C4-2B (cell line): ENCODE measurements at regions not wholly inside any gene's neighbourhood (a gene's known extent, or its start where the extent isn't known, plus 50 kb on each side); places are given as distances from the start of the nearest gene placed in this dataset.
"Not testable (repeated sequence)": the region's sequence is repeated elsewhere in the genome, so short reads cannot be mapped to it uniquely, and the experiment has no call there.

Source experiments
- H3K27ac ChIP-seq: fragments of 450-650 bp; 2 replicates; pipeline ENCODE4 v1.5.1; 2017
- ZFX ChIP-seq: fragments of 450-650 bp; IDR thresholded peaks from 2 replicates; pipeline ENCODE4 v1.6.1; 2017
- TF ChIP-seq, protein P1 (sequence below): fragments of 450-650 bp; conservative IDR thresholded peaks from 2 replicates; pipeline ENCODE4 v1.5.1; 2017; ENCODE audit warnings: mild to moderate bottlenecking

- TF ChIP-seq, protein P1, sequence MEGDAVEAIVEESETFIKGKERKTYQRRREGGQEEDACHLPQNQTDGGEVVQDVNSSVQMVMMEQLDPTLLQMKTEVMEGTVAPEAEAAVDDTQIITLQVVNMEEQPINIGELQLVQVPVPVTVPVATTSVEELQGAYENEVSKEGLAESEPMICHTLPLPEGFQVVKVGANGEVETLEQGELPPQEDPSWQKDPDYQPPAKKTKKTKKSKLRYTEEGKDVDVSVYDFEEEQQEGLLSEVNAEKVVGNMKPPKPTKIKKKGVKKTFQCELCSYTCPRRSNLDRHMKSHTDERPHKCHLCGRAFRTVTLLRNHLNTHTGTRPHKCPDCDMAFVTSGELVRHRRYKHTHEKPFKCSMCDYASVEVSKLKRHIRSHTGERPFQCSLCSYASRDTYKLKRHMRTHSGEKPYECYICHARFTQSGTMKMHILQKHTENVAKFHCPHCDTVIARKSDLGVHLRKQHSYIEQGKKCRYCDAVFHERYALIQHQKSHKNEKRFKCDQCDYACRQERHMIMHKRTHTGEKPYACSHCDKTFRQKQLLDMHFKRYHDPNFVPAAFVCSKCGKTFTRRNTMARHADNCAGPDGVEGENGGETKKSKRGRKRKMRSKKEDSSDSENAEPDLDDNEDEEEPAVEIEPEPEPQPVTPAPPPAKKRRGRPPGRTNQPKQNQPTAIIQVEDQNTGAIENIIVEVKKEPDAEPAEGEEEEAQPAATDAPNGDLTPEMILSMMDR = no peak
- no peak for TF ChIP-seq ZFX
These were observed 838.5 kb downstream of the DIPK2A start for GRCh38 chr3:144810160-144810559.

DNA sequence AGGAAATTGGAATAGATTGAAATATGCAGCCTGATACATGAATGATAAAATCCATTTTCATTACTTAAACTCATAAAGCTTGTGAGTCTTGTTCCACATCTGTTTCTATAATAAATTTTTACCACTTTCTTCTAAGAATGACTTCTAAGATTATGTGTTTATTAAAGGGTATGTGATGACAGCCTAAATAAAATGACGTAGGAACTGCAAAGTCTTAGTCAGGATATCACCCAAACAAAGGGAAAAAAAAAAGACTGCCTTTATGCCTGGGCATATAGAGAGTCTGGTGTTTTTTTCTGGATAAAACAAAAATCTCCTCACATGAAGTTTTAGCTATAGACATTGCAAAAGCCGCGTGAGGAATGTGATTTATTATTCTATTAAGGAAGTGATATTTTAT lies 844.0 kb downstream of the DIPK2A start:
- H3K27ac ChIP-seq = no peak overlapping the region
- TF ChIP-seq, protein P1 = no peak
- TF ChIP-seq ZFX = no peak

More at GRCh38 chr3:144810160-144810559, 838.5 kb downstream of the DIPK2A start:
- no peak overlapping the region for H3K27ac ChIP-seq

- no peak overlapping the region for H3K27ac ChIP-seq
- TF ChIP-seq, protein P1 = no peak
- no peak for TF ChIP-seq ZFX
These were observed 844.7 kb downstream of the DIPK2A start for GRCh38 chr3:144816323-144816722.

- TF ChIP-seq, protein P1 = no peak
- no peak for TF ChIP-seq ZFX
- H3K27ac ChIP-seq = no peak overlapping the region
These were observed 847.4 kb downstream of the DIPK2A start for GRCh38 chr3:144818973-144819372.

DNA sequence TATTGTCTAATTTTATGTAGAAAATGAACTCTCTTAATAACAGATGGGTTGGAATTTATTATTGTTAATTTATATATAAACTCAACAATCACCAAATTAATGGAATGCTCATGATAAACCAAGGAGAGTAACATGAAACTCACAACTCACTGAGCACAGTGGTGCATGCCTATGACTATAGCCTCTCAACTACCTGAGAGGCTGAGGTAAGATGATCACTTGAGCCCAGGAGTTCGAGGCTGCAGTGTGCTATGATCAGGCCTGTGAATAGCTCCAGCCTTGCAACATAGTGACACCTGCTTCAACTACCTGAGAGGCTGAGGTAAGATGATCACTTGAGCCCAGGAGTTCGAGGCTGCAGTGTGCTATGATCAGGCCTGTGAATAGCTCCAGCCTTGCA lies 848.6 kb downstream of the DIPK2A start:
- H3K27ac ChIP-seq = not testable (repeated sequence)

DNA sequence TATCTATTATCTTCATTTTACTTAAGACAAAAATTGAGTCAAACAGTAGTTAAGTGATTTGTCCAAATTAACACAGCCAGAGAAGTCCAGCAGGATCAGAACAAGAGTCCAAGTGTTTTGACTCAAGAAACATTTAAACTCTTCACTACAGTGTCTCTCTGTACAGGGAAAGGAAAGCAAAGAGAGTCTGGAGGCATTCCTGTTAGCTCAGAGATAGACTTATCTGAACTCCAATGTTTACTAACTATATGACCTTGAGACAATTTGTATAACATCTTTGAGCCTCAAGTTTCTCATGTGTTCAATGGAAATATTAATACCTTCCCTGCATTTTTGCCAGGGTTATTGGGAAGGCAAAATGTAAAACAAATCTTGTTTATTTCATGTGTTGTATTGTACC lies 849.1 kb downstream of the DIPK2A start:
- H3K27ac ChIP-seq = no peak overlapping the region
- no peak for TF ChIP-seq ZFX
- TF ChIP-seq, protein P1 = no peak

DNA sequence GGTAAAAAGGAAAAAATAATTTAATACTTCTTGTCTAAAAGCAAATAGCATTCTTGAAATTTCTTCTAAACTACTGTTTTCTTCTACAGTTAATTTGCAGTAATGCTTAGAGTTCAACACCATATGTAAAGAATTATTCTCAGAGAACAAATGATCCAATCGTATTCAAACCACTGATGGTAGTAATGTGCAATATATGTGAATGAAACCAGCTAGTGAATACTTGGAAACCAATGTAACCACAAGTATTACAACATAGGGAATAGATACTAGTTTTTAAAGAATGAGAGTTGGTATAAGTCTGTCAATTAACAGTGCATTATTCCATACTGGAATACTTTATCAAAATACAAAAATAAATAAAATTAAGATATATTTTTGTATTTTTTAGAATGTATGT lies 850.0 kb downstream of the DIPK2A start:
- no peak overlapping the region for H3K27ac ChIP-seq
- TF ChIP-seq ZFX = no peak
- TF ChIP-seq, protein P1 = no peak

- TF ChIP-seq ZFX = no peak
- TF ChIP-seq, protein P1 = no peak
- no peak overlapping the region for H3K27ac ChIP-seq
These were observed 851.0 kb downstream of the DIPK2A start for GRCh38 chr3:144822671-144823070.
